ENCODE measurements at regions not wholly inside any gene's neighbourhood (a gene's known extent, or its start where the extent isn't known, plus 50 kb on each side); places are given as distances from the start of the nearest gene placed in this dataset.

- no peak overlapping the region for H3K4me3 ChIP-seq (ENCODE audit: low read depth in 1 of 3, low read length in 3 of 3)
- DNase-seq, result no peak
- no peaks in the 10 kb centered on the region for H3K4me1 ChIP-seq (ENCODE audit: control insufficient read depth in 3 of 3, insufficient read depth in 2 of 3, low read depth in 1 of 3, low read length in 2 of 3)
- FAIRE-seq, result no peak
- peaks cover 0 to 4% of the 10 kb centered on the region in 2 donors for H3K9me3 ChIP-seq (ENCODE audit: control insufficient read depth in 2 of 2, insufficient read depth in 1 of 2, low read depth in 1 of 2, low read length in 1 of 2)
- no peaks in the 10 kb centered on the region for H3K36me3 ChIP-seq (ENCODE audit: control insufficient read depth in 3 of 3, insufficient read depth in 2 of 3, low read depth in 1 of 3, low read length in 3 of 3)
- no peaks in the 10 kb centered on the region for H3K27me3 ChIP-seq (ENCODE audit: control insufficient read depth in 3 of 3, insufficient read depth in 3 of 3, low read length in 3 of 3)
- no peak overlapping the region for H3K27ac ChIP-seq (ENCODE audit: low read depth in 1 of 3, low read length in 2 of 3)
- WGBS, 3 donors, result 82% methylated on average over 7 of the region's 7 CpGs
Observed at GRCh38 chr9:71209890-71210289, 88.5 kb upstream of the TRPM3 start.

DNA sequence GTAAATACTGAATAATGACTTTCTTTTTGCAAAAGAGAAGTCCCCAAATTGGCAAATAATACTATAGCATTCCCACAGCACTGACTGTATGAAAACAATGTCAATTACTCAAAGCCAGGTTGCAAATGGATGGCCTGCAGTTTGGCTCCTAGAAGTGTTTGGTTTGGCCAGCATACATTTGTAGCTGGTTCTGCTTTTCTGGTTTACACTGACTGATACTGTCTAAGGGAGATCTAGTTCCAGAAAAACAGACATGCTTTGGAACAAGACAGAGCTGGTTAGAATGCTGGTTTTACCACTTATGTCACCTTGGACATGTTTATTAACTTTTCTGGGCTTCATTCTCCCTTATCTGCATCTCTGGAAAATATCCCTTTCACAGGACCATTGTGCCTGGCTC lies 81.5 kb upstream of the TRPM3 start:
- Histone ChIP-seq H3K27ac (ENCODE audit: low read depth in 1 of 3, low read length in 2 of 3) (no peak overlapping the region), H3K4me1 (ENCODE audit: control insufficient read depth in 3 of 3, insufficient read depth in 2 of 3, low read depth in 1 of 3, low read length in 2 of 3) (no peaks in the 10 kb centered on the region), H3K9me3 (ENCODE audit: control insufficient read depth in 2 of 2, insufficient read depth in 1 of 2, low read depth in 1 of 2, low read length in 1 of 2) (no peaks in the 10 kb centered on the region), H3K36me3 (ENCODE audit: control insufficient read depth in 3 of 3, insufficient read depth in 2 of 3, low read depth in 1 of 3, low read length in 3 of 3) (no peaks in the 10 kb centered on the region), H3K27me3 (ENCODE audit: control insufficient read depth in 3 of 3, insufficient read depth in 3 of 3, low read length in 3 of 3) (no peaks in the 10 kb centered on the region), H3K4me3 (ENCODE audit: low read depth in 1 of 3, low read length in 3 of 3) (no peak overlapping the region)
- no peak for DNase-seq
- FAIRE-seq, result no peak

GRCh38 chr9:71191708-71192107 lies 70.3 kb upstream of the TRPM3 start:
- Histone ChIP-seq H3K4me1 (ENCODE audit: control insufficient read depth in 3 of 3, insufficient read depth in 2 of 3, low read depth in 1 of 3, low read length in 2 of 3) (no peaks in the 10 kb centered on the region), H3K4me3 (ENCODE audit: low read depth in 1 of 3, low read length in 3 of 3) (no peak overlapping the region), H3K27ac (ENCODE audit: low read depth in 1 of 3, low read length in 2 of 3) (no peak overlapping the region), H3K9me3 (ENCODE audit: control insufficient read depth in 2 of 2, insufficient read depth in 1 of 2, low read depth in 1 of 2, low read length in 1 of 2) (no peaks in the 10 kb centered on the region), H3K27me3 (ENCODE audit: control insufficient read depth in 3 of 3, insufficient read depth in 3 of 3, low read length in 3 of 3) (no peaks in the 10 kb centered on the region), H3K36me3 (ENCODE audit: control insufficient read depth in 3 of 3, insufficient read depth in 2 of 3, low read depth in 1 of 3, low read length in 3 of 3) (no peaks in the 10 kb centered on the region)
- no peak for FAIRE-seq
- WGBS, 3 donors, result 69 to 75% (median 70%) methylated on average over 3 of the region's 3 CpGs
- DNase-seq, result no peak

DNA sequence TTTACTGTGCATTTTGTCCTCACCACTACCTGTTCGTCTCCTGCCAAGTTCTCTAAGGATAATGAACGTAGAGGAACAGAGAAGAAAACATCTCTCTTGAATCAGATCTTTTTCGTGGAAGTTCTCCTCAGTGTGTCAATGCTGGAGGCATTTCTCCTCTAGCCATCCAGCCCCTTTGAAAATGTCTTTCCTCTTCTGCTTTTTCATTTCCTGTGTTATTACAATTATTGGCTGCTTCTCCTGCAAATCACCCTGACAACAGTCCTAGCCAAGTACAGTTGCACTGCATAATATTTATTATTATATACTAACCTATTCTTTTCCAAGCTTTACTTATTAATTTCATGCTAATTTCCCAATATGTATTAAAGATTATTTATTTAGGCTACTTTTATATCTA lies 61.8 kb upstream of the TRPM3 start:
- Histone ChIP-seq H3K9me3 (ENCODE audit: control insufficient read depth in 2 of 2, insufficient read depth in 1 of 2, low read depth in 1 of 2, low read length in 1 of 2) (no peaks in the 10 kb centered on the region), H3K27me3 (ENCODE audit: control insufficient read depth in 3 of 3, insufficient read depth in 3 of 3, low read length in 3 of 3) (no peaks in the 10 kb centered on the region), H3K27ac (ENCODE audit: low read depth in 1 of 3, low read length in 2 of 3) (no peak overlapping the region), H3K4me1 (ENCODE audit: control insufficient read depth in 3 of 3, insufficient read depth in 2 of 3, low read depth in 1 of 3, low read length in 2 of 3) (no peaks in the 10 kb centered on the region), H3K4me3 (ENCODE audit: low read depth in 1 of 3, low read length in 3 of 3) (no peak overlapping the region), H3K36me3 (ENCODE audit: control insufficient read depth in 3 of 3, insufficient read depth in 2 of 3, low read depth in 1 of 3, low read length in 3 of 3) (no peaks in the 10 kb centered on the region)
- DNase-seq (no peak), FAIRE-seq (no peak)
- whole genome bisulfite sequencing, 3 donors, result 52 to 85% (median 70%) methylated on average over 3 of the region's 3 CpGs

GRCh38 chr9:71179183-71179582 lies 57.8 kb upstream of the TRPM3 start:
- Histone ChIP-seq H3K4me1 (ENCODE audit: control insufficient read depth in 3 of 3, insufficient read depth in 2 of 3, low read depth in 1 of 3, low read length in 2 of 3) (no peaks in the 10 kb centered on the region), H3K4me3 (ENCODE audit: low read depth in 1 of 3, low read length in 3 of 3) (no peak overlapping the region), H3K36me3 (ENCODE audit: control insufficient read depth in 3 of 3, insufficient read depth in 2 of 3, low read depth in 1 of 3, low read length in 3 of 3) (no peaks in the 10 kb centered on the region), H3K27ac (ENCODE audit: low read depth in 1 of 3, low read length in 2 of 3) (no peak overlapping the region), H3K9me3 (ENCODE audit: control insufficient read depth in 2 of 2, insufficient read depth in 1 of 2, low read depth in 1 of 2, low read length in 1 of 2) (no peaks in the 10 kb centered on the region), H3K27me3 (ENCODE audit: control insufficient read depth in 3 of 3, insufficient read depth in 3 of 3, low read length in 3 of 3) (no peaks in the 10 kb centered on the region)
- FAIRE-seq (no peak), DNase-seq (peak in 1 of 2 donors; percentile 21)
- WGBS, 3 donors, result 14 to 63% (median 27%) methylated on average over 3 of the region's 3 CpGs

GRCh38 chr9:71177901-71178300 lies 56.5 kb upstream of the TRPM3 start:
- no peak overlapping the region for H3K4me3 ChIP-seq (ENCODE audit: low read depth in 1 of 3, low read length in 3 of 3)
- FAIRE-seq, result no peak
- no peak overlapping the region for H3K27ac ChIP-seq (ENCODE audit: low read depth in 1 of 3, low read length in 2 of 3)
- WGBS, 3 donors, result 24 to 50% (median 43%) methylated on average over 3 of the region's 3 CpGs
- no peaks in the 10 kb centered on the region for H3K27me3 ChIP-seq (ENCODE audit: control insufficient read depth in 3 of 3, insufficient read depth in 3 of 3, low read length in 3 of 3)
- H3K9me3 ChIP-seq (ENCODE audit: control insufficient read depth in 2 of 2, insufficient read depth in 1 of 2, low read depth in 1 of 2, low read length in 1 of 2), result no peaks in the 10 kb centered on the region
- H3K4me1 ChIP-seq (ENCODE audit: control insufficient read depth in 3 of 3, insufficient read depth in 2 of 3, low read depth in 1 of 3, low read length in 2 of 3), result no peaks in the 10 kb centered on the region
- DNase-seq, result no peak
- H3K36me3 ChIP-seq (ENCODE audit: control insufficient read depth in 3 of 3, insufficient read depth in 2 of 3, low read depth in 1 of 3, low read length in 3 of 3), result no peaks in the 10 kb centered on the region

DNA sequence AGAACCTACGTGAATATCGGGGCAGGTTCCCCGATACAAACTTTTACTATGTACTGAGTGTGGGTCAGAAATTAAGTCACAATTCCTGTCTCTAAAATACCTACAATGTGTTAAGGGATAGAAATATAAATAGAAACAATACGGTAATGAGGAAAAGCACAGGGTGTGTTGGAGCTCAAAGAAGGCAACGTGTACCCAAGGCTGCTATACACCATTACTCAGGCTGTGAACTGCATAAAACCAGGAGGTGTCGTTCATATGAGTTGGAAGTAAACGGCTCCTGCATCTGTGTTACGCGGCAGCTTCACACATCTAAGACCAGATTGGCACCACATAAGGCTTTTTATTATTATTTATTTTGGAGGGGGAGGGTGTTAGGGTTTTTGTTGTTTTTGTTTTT lies 50.1 kb upstream of the TRPM3 start:
- 68 to 71% (median 69%) methylated on average over 9 of the region's 9 CpGs for WGBS, 3 donors
- H3K4me3 ChIP-seq (ENCODE audit: low read depth in 1 of 3, low read length in 3 of 3), result no peak overlapping the region
- FAIRE-seq, result no peak

More for the DNA sequence above, 50.1 kb upstream of the TRPM3 start:
- H3K9me3 ChIP-seq (ENCODE audit: control insufficient read depth in 2 of 2, insufficient read depth in 1 of 2, low read depth in 1 of 2, low read length in 1 of 2), result peaks cover 0 to 3% of the 10 kb centered on the region in 2 donors
- DNase-seq, result no peak
- H3K36me3 ChIP-seq (ENCODE audit: control insufficient read depth in 3 of 3, insufficient read depth in 2 of 3, low read depth in 1 of 3, low read length in 3 of 3), result no peaks in the 10 kb centered on the region
- no peak overlapping the region for H3K27ac ChIP-seq (ENCODE audit: low read depth in 1 of 3, low read length in 2 of 3)
- H3K4me1 ChIP-seq (ENCODE audit: control insufficient read depth in 3 of 3, insufficient read depth in 2 of 3, low read depth in 1 of 3, low read length in 2 of 3), result no peaks in the 10 kb centered on the region
- no peaks in the 10 kb centered on the region for H3K27me3 ChIP-seq (ENCODE audit: control insufficient read depth in 3 of 3, insufficient read depth in 3 of 3, low read length in 3 of 3)
